ENCODE measurements at regions not wholly inside any gene's neighbourhood (a gene's known extent, or its start where the extent isn't known, plus 50 kb on each side); places are given as distances from the start of the nearest gene placed in this dataset.

DNA sequence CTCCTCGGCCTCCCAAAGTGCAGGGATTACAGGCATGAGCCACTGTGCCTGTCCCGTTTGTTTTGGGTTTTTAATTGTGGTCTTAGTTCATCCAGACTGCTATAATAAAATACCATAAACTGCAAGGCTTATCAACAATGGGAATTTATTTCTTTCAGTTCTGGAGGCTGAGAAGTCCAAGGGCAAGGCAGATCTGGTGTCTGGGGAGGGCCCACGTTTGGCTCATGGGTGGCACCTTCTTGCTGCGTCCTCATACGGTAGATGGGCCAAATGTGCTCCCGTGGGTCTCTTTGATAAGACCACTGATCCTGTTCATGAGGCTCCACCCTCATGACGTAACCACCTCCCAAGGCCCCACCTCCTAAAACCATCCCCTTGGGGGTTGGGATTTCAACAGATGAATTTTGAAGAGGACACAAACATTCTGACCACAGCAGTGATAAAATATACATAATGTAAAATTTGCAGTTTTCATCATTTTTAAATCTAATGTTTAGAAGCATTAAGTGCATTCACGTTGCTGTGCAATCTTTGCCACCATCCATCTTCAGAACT lies 133.4 kb upstream of the ERRFI1 start:
- CTCF ChIA-PET: no interaction called here
- H3K4me3 ChIP-seq (ENCODE audit: low read length): no peak overlapping the region
- no peak overlapping the region for H3K27ac ChIP-seq (ENCODE audit: low read depth, low read length)
- peaks cover 0 to 4% of the 10 kb centered on the region in 2 donors for H3K27me3 Mint-ChIP-seq
- H3K36me3 Mint-ChIP-seq: peaks cover 0 to 2% (median 0%) of the 10 kb centered on the region in 3 donors
- no peak overlapping the region for H3K27ac Mint-ChIP-seq
- DNase-seq: no peak
- no peaks in the 10 kb centered on the region for H3K27me3 ChIP-seq (ENCODE audit: insufficient read depth, low read length, poor library complexity, severe bottlenecking)
- H3K36me3 ChIP-seq (ENCODE audit: insufficient read depth, low read length): no peaks in the 10 kb centered on the region
- H3K4me1 Mint-ChIP-seq: peaks cover 4 to 7% (median 5%) of the 10 kb centered on the region in 3 donors
- POLR2A ChIA-PET: no interaction called here
- H3K4me3 Mint-ChIP-seq: peak overlapping the region in 1 of 7 donors; percentile 54
- no peaks in the 10 kb centered on the region for H3K9me3 Mint-ChIP-seq
- H3K4me1 ChIP-seq (ENCODE audit: insufficient read depth, low read length): peaks cover 3% of the 10 kb centered on the region
- H3K9me3 ChIP-seq (ENCODE audit: low read length): no peaks in the 10 kb centered on the region

DNA sequence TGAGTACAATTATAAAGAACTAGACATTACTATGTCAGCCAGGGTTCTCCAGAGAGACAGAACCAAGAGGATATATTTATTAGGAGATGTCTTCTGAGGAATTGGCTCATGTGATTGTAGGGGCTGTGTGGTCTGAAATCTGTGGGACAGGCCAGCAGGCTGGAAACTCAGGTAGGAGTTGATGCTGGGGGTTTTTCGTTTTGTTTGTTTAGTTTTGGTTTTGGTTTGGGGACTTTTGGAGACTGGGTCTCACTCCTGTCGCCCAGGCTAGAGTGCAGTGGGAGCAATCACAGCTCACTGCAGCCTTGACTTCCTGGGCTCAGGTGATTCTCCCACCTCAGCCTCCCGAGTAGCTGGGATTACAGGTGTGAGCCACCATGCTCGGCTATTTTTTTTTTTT lies 132.9 kb upstream of the ERRFI1 start:
- Mint-ChIP-seq H3K27me3 (peaks cover 0 to 4% of the 10 kb centered on the region in 2 donors), H3K4me3 (peak overlapping the region in 1 of 7 donors; percentile 54), H3K36me3 (peaks cover 0 to 2% (median 0%) of the 10 kb centered on the region in 3 donors), H3K9me3 (no peaks in the 10 kb centered on the region), H3K4me1 (peaks cover 4 to 10% (median 5%) of the 10 kb centered on the region in 3 donors), H3K27ac (no peak overlapping the region)
- no peaks in the 10 kb centered on the region for H3K27me3 ChIP-seq (ENCODE audit: insufficient read depth, low read length, poor library complexity, severe bottlenecking)
- no peaks in the 10 kb centered on the region for H3K36me3 ChIP-seq (ENCODE audit: insufficient read depth, low read length)
- no peaks in the 10 kb centered on the region for H3K9me3 ChIP-seq (ENCODE audit: low read length)
- POLR2A ChIA-PET: no interaction called here
- no peak for DNase-seq
- H3K27ac ChIP-seq (ENCODE audit: low read depth, low read length): no peak overlapping the region
- CTCF ChIA-PET: no interaction called here
- peaks cover 9% of the 10 kb centered on the region for H3K4me1 ChIP-seq (ENCODE audit: insufficient read depth, low read length)
- no peak overlapping the region for H3K4me3 ChIP-seq (ENCODE audit: low read length)

DNA sequence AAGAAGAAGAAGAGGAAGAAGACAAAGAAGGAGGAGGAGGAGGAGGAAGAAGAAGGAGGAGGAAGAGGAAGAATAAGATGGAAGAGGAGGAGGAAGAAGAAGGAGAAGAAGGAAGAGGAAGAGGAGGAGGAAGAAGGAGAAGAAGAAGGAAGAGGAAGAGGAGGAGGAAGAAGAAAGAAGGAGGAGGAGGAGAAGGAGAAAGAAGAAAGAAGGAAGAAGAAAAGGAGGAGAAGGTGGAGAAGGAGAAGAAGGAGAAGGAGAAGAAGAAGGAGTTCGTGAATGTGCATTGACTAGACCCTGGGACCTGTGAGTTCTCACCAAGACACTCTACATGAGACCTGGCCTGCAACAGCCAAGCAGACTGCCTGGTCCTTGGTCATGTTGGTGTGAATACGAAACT lies 131.7 kb upstream of the ERRFI1 start:
- H3K4me3 ChIP-seq (ENCODE audit: low read length): no peak overlapping the region
- no peak for DNase-seq
- no peaks in the 10 kb centered on the region for H3K27me3 ChIP-seq (ENCODE audit: insufficient read depth, low read length, poor library complexity, severe bottlenecking)
- no peak overlapping the region for H3K27ac ChIP-seq (ENCODE audit: low read depth, low read length)
- H3K36me3 ChIP-seq (ENCODE audit: insufficient read depth, low read length): no peaks in the 10 kb centered on the region
- Mint-ChIP-seq H3K36me3 (peaks cover 0 to 2% (median 0%) of the 10 kb centered on the region in 3 donors), H3K4me3 (no peak overlapping the region), H3K4me1 (peaks cover 15 to 22% (median 15%) of the 10 kb centered on the region in 3 donors), H3K27ac (peak overlapping the region in 2 of 8 donors; percentile 19 to 57), H3K9me3 (peaks cover 0 to 3% (median 0%) of the 10 kb centered on the region in 5 donors), H3K27me3 (peaks cover 0 to 4% of the 10 kb centered on the region in 2 donors)
- POLR2A ChIA-PET: no interaction called here
- CTCF ChIA-PET: no interaction called here
- H3K4me1 ChIP-seq (ENCODE audit: insufficient read depth, low read length): peaks cover 21% of the 10 kb centered on the region
- no peaks in the 10 kb centered on the region for H3K9me3 ChIP-seq (ENCODE audit: low read length)

DNA sequence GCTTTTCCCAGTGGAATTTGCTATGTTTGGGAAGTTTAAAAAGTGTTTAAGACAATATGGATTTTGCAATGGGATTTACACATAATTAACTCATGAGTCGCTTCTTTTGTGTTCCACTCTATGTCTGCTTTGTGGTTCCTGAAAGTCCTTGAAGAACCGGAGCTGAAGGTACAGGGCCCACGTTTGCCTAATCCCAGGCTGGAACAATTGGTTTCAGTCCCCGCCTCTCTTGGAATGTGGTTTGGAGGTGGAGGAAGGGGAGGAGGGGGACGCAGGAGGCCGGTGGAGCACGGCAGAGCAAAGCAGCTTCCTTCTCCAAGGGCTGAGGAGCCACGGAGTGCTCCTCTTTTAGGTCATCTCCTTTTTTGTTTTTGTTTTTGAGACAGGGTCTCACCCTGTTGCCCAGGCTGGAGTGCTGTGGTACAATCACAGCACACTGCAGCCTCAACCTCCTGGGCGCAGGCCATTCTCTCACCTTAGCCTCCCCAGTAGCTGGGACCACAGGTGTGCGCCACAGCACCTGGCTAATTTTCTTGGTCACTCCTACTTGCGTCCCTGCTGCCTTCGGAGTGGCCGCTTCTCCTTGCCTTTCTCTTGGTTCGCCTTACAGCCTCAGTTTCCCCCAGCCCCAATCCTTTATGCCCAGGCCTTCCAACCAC lies 129.5 kb upstream of the ERRFI1 start:
- no peak overlapping the region for H3K4me3 Mint-ChIP-seq
- no peak overlapping the region for H3K4me3 ChIP-seq (ENCODE audit: low read length)
- H3K27ac ChIP-seq (ENCODE audit: low read depth, low read length): no peak overlapping the region
- ChIA-PET POLR2A (interaction anchor here (0.6 kb wide), 1 partner anchor 12 kb away, joined by 3 read pairs; no protein-coding TSS in a partner anchor), CTCF (interaction anchor here (1.4 kb wide), 1 partner anchor 123 kb away, joined by 3 read pairs; no protein-coding TSS in a partner anchor)
- H3K9me3 Mint-ChIP-seq: peaks cover 0 to 3% (median 0%) of the 10 kb centered on the region in 5 donors
- H3K4me1 Mint-ChIP-seq: peaks cover 34 to 41% (median 36%) of the 10 kb centered on the region in 3 donors
- no peaks in the 10 kb centered on the region for H3K27me3 Mint-ChIP-seq
- H3K36me3 Mint-ChIP-seq: peaks cover 0 to 2% (median 0%) of the 10 kb centered on the region in 3 donors
- H3K9me3 ChIP-seq (ENCODE audit: low read length): no peaks in the 10 kb centered on the region
- H3K27ac Mint-ChIP-seq: peak overlapping the region in 1 of 8 donors; percentile 61
- H3K4me1 ChIP-seq (ENCODE audit: insufficient read depth, low read length): peaks cover 41% of the 10 kb centered on the region
- no peaks in the 10 kb centered on the region for H3K27me3 ChIP-seq (ENCODE audit: insufficient read depth, low read length, poor library complexity, severe bottlenecking)
- no peaks in the 10 kb centered on the region for H3K36me3 ChIP-seq (ENCODE audit: insufficient read depth, low read length)
- no peak for DNase-seq

DNA sequence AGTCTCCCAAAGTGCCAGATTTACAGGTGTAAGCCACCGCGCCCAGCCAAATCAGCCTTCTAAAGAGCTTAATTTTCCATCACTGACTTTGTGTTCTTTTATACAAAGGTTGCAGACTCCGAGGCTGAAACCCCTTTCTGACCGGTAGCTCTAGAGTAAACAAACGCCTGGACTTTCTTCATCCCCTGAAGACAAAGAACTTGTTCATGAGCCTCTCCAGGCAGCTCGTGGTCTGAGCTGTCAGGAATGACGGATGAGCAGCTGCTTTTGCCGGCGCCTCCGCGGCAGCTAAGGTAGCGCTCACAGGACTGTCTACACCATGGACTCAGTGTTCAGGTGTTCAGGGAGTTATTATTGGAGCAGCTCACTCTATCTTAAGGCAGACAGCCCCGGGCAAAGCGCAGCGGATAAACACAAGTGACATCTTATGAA lies 128.5 kb upstream of the ERRFI1 start:
- H3K4me3 ChIP-seq (ENCODE audit: low read length): no peak overlapping the region
- Mint-ChIP-seq H3K4me1 (peaks cover 35 to 50% (median 39%) of the 10 kb centered on the region in 3 donors), H3K36me3 (peaks cover 0 to 2% (median 0%) of the 10 kb centered on the region in 3 donors), H3K9me3 (peaks cover 0 to 3% (median 0%) of the 10 kb centered on the region in 5 donors), H3K4me3 (no peak overlapping the region), H3K27ac (peak overlapping the region in 1 of 8 donors; percentile 65), H3K27me3 (no peaks in the 10 kb centered on the region)
- H3K36me3 ChIP-seq (ENCODE audit: insufficient read depth, low read length): no peaks in the 10 kb centered on the region
- H3K27me3 ChIP-seq (ENCODE audit: insufficient read depth, low read length, poor library complexity, severe bottlenecking): no peaks in the 10 kb centered on the region
- peaks cover 49% of the 10 kb centered on the region for H3K4me1 ChIP-seq (ENCODE audit: insufficient read depth, low read length)
- no peak for DNase-seq
- CTCF ChIA-PET: interaction anchor here (1.2 to 1.4 kb wide), 3 partner anchors 11 to 122 kb away, joined by 3 to 5 read pairs (median 4); no protein-coding TSS in a partner anchor
- POLR2A ChIA-PET: interaction anchor here (0.6 to 3.1 kb wide), 3 partner anchors 13 to 69 kb away, joined by 4 to 21 read pairs (median 5); no protein-coding TSS in a partner anchor
- H3K27ac ChIP-seq (ENCODE audit: low read depth, low read length): no peak overlapping the region
- no peaks in the 10 kb centered on the region for H3K9me3 ChIP-seq (ENCODE audit: low read length)

DNA sequence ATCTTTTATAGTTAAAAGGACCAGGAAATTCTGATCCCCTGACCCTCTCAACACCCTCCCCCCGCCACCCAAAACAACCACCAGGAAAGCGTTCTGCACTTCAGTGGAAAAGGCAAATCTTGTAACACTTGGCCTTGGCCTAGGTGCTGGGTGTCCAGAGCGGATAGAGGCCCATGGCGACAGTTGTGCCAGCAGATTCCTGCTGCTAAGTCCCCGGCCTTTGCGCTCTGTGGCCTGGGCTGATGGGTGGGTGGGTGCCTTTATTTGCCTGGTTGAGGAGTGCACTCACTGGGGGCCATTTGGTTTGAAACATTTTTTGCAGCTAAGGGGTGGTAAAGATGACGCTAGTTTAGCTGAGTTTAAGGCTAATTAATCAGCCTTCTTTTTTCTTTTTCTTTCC lies 127.9 kb upstream of the ERRFI1 start:
- DNase-seq: no peak
- CTCF ChIA-PET: interaction anchor here (1.2 to 1.4 kb wide), 3 partner anchors 11 to 122 kb away, joined by 3 to 5 read pairs (median 4); no protein-coding TSS in a partner anchor
- peaks cover 0 to 3% (median 0%) of the 10 kb centered on the region in 5 donors for H3K9me3 Mint-ChIP-seq
- peaks cover 41 to 55% (median 44%) of the 10 kb centered on the region in 3 donors for H3K4me1 Mint-ChIP-seq
- H3K36me3 Mint-ChIP-seq: peaks cover 0 to 1% (median 0%) of the 10 kb centered on the region in 3 donors
- H3K27me3 Mint-ChIP-seq: no peaks in the 10 kb centered on the region
- no peaks in the 10 kb centered on the region for H3K27me3 ChIP-seq (ENCODE audit: insufficient read depth, low read length, poor library complexity, severe bottlenecking)
- no peaks in the 10 kb centered on the region for H3K9me3 ChIP-seq (ENCODE audit: low read length)
- peaks cover 56% of the 10 kb centered on the region for H3K4me1 ChIP-seq (ENCODE audit: insufficient read depth, low read length)
- H3K4me3 Mint-ChIP-seq: no peak overlapping the region
- POLR2A ChIA-PET: interaction anchor here (1.7 to 3.1 kb wide), 2 partner anchors 13 to 16 kb away, joined by 4 to 21 read pairs; no protein-coding TSS in a partner anchor
- H3K27ac ChIP-seq (ENCODE audit: low read depth, low read length): no peak overlapping the region
- no peaks in the 10 kb centered on the region for H3K36me3 ChIP-seq (ENCODE audit: insufficient read depth, low read length)
- peak overlapping the region in 1 of 8 donors; percentile 98 for H3K27ac Mint-ChIP-seq
- no peak overlapping the region for H3K4me3 ChIP-seq (ENCODE audit: low read length)

DNA sequence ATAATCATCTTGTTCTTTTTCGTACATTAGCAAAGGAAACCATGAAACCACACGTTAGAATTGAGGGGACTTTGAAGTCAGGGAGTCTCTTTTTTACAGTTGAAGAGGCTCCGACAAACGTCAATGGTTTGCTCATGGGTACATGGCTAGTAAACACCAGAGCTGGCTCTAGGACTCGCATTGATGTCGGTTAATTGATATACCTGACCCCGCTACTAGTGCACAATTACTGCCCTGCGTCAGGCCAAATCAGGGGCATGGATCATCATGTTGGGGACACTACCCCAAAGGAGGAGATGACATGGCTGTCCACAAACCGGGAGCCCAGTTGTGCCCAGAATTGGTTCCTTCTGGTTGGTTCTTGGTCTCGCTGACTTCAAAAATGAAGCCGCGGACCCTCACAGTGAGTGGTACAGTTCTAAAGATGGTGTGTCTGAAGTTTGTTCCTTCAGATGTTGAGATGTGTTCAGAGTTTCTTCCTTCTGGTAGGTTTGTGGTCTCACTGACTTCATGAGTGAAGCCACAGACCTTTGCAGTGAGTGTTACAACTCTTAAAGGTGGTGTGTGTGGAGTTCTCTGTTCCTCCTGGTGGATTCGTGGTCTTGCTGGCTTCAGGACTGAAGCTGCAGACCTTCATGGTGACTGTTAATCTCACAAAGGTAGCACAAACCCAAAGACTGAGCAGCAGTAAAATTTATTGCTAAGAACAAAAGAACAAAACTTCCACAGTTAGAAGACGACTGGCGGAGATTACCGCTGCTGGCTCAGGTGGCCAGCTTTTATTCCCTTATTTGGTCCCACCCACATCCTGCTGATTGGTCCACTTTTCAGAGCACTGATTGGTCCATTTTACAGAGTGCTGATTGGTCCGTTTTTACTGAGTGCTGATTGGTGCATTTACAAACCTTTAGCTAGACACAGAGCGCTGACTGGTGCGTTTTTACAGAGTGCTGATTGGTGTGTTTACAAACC lies 126.9 kb upstream of the ERRFI1 start:
- Histone ChIP-seq H3K4me3 (ENCODE audit: low read length) (peak overlapping the region; percentile 47), H3K36me3 (ENCODE audit: insufficient read depth, low read length) (no peaks in the 10 kb centered on the region), H3K27ac (ENCODE audit: low read depth, low read length) (peak overlapping the region; percentile 70), H3K9me3 (ENCODE audit: low read length) (no peaks in the 10 kb centered on the region), H3K27me3 (ENCODE audit: insufficient read depth, low read length, poor library complexity, severe bottlenecking) (no peaks in the 10 kb centered on the region), H3K4me1 (ENCODE audit: insufficient read depth, low read length) (peaks cover 59% of the 10 kb centered on the region)
- CTCF ChIA-PET: interaction anchor here (1.0 to 1.4 kb wide), 2 partner anchors 16 to 65 kb away, joined by 3 to 4 read pairs; no protein-coding TSS in a partner anchor
- POLR2A ChIA-PET: interaction anchor here (0.6 to 3.1 kb wide), 4 partner anchors 14 to 328 kb away, joined by 3 to 21 read pairs (median 4); no protein-coding TSS in a partner anchor
- peaks cover 0 to 3% (median 0%) of the 10 kb centered on the region in 5 donors for H3K9me3 Mint-ChIP-seq
- DNase-seq: peak; percentile 21 to 94 (median 77)
- peak overlapping the region; percentile 96 to 100 (median 98) for H3K27ac Mint-ChIP-seq
- H3K27me3 Mint-ChIP-seq: no peaks in the 10 kb centered on the region
- peaks cover 41 to 53% (median 47%) of the 10 kb centered on the region in 3 donors for H3K4me1 Mint-ChIP-seq
- no peaks in the 10 kb centered on the region for H3K36me3 Mint-ChIP-seq
- H3K4me3 Mint-ChIP-seq: peak overlapping the region; percentile 55 to 86 (median 76)
